ENCODE measurements at regions not wholly inside any gene's neighbourhood (a gene's known extent, or its start where the extent isn't known, plus 50 kb on each side); places are given as distances from the start of the nearest gene placed in this dataset.
"Not testable (repeated sequence)": the region's sequence is repeated elsewhere in the genome, so short reads cannot be mapped to it uniquely, and the experiment has no call there.

GRCh38 chr2:15823459-15824396 lies 116.6 kb upstream of the MYCN start:
- no peak for DNase-seq (ENCODE audit: low read depth)

GRCh38 chr2:15824467-15824866 lies 115.9 kb upstream of the MYCN start:
- not testable (repeated sequence) for DNase-seq (ENCODE audit: low read depth)

- no peak for DNase-seq (ENCODE audit: low read depth)
Measured at GRCh38 chr2:15825276-15825980, 114.9 kb upstream of the MYCN start.

GRCh38 chr2:15826273-15826717 lies 114.1 kb upstream of the MYCN start:
- DNase-seq (ENCODE audit: low read depth) = no peak

- DNase-seq (ENCODE audit: low read depth) = no peak
Measured at GRCh38 chr2:15827001-15827400, 113.3 kb upstream of the MYCN start.

- DNase-seq (ENCODE audit: low read depth) = no peak
Measured at GRCh38 chr2:15828576-15828975, 111.8 kb upstream of the MYCN start.

- no peak for DNase-seq (ENCODE audit: low read depth)
Measured at GRCh38 chr2:15829091-15829801, 111.1 kb upstream of the MYCN start.

GRCh38 chr2:15829985-15830384 lies 110.4 kb upstream of the MYCN start:
- DNase-seq (ENCODE audit: low read depth) = no peak

- no peak for DNase-seq (ENCODE audit: low read depth)
Measured at GRCh38 chr2:15830937-15831549, 109.3 kb upstream of the MYCN start.

- DNase-seq (ENCODE audit: low read depth) = no peak
Measured at GRCh38 chr2:15832030-15832709, 108.2 kb upstream of the MYCN start.

- no peak for DNase-seq (ENCODE audit: low read depth)
Measured at GRCh38 chr2:15832849-15833680, 107.3 kb upstream of the MYCN start.

GRCh38 chr2:15833731-15834130 lies 106.6 kb upstream of the MYCN start:
- no peak for DNase-seq (ENCODE audit: low read depth)

- DNase-seq (ENCODE audit: low read depth) = no peak
Measured at GRCh38 chr2:15834381-15835031, 105.8 kb upstream of the MYCN start.

- no peak for DNase-seq (ENCODE audit: low read depth)
Measured at GRCh38 chr2:15835991-15836688, 104.2 kb upstream of the MYCN start.

GRCh38 chr2:15836689-15837610 lies 103.4 kb upstream of the MYCN start:
- DNase-seq (ENCODE audit: low read depth) = no peak

- DNase-seq (ENCODE audit: low read depth) = no peak
Measured at GRCh38 chr2:15838481-15839090, 101.8 kb upstream of the MYCN start.

- no peak for DNase-seq (ENCODE audit: low read depth)
Measured at GRCh38 chr2:15839426-15840124, 100.8 kb upstream of the MYCN start.

All from M059J (cell line).